H1 (cell line): ENCODE measurements at regions not wholly inside any gene's neighbourhood (a gene's known extent, or its start where the extent isn't known, plus 50 kb on each side); places are given as distances from the start of the nearest gene placed in this dataset.
"Not testable (repeated sequence)": the region's sequence is repeated elsewhere in the genome, so short reads cannot be mapped to it uniquely, and the experiment has no call there.

Experiments
- CTCF ChIA-PET: fragments of 300-600 bp; sonication (Branson Sonifier 250); formaldehyde crosslinking; loops from one replicate; lab custom pipeline; 2021; ENCODE audit not compliant: partially characterized antibody; lab: Charles Lee
- POLR2A ChIA-PET: fragments of 300-600 bp; sonication (Branson Sonifier 250); formaldehyde crosslinking; loops from one replicate; lab custom pipeline; 2021; ENCODE audit warnings: inconsistent platforms; ENCODE audit not compliant: partially characterized antibody; lab: Charles Lee
- DNase-seq, 2 experiments: peaks; one replicate each; pipeline versions ENCODE4 v3.0.0 to v3.0.0-alpha.2; 2010 to 2022; ENCODE audit warnings: low spot score in 2 of 2, low read depth in 1 of 2, mixed read lengths in 1 of 2
- FAIRE-seq: peaks from 2 replicates; lab custom pipeline; 2011; peaks lifted over from hg19 to GRCh38; lab: Jason Lieb, UNC
- H2AFZ ChIP-seq: 2 replicates; pipeline ENCODE4 v1.8.1; 2012; ENCODE audit warnings: low read length, inconsistent platforms
- H2AK5ac ChIP-seq: 2 replicates; pipeline ENCODE4 v1.6.1; 2013; ENCODE audit warnings: low read depth, low read length
- H2BK120ac ChIP-seq: replicated peaks from 2 replicates; pipeline ENCODE3; 2013; ENCODE audit warnings: low read depth, low read length, inconsistent platforms
- H2BK12ac ChIP-seq: 2 replicates; pipeline ENCODE4 v1.6.1; 2013; ENCODE audit warnings: low read depth, low read length
- H2BK15ac ChIP-seq: 2 replicates; pipeline ENCODE4 v1.6.1; 2013; ENCODE audit warnings: low read length
- H2BK20ac ChIP-seq: 2 replicates; pipeline ENCODE4 v1.6.1; 2013; ENCODE audit warnings: low read length
- H2BK5ac ChIP-seq: 2 replicates; pipeline ENCODE4 v1.6.1; 2013; ENCODE audit warnings: low read depth, low read length
- H3K14ac ChIP-seq: 2 replicates; pipeline ENCODE4 v1.6.1; 2013; ENCODE audit warnings: inconsistent platforms; ENCODE audit not compliant: insufficient read length
- H3K18ac ChIP-seq: 2 replicates; pipeline ENCODE4 v1.6.1; 2013; ENCODE audit warnings: low read length; ENCODE audit errors: extremely low read depth
- H3K23ac ChIP-seq: 2 replicates; pipeline ENCODE4 v1.6.1; 2013; ENCODE audit warnings: inconsistent platforms; ENCODE audit not compliant: insufficient read length
- H3K23me2 ChIP-seq: 2 replicates; pipeline ENCODE4 v1.6.1; 2013; ENCODE audit warnings: low read depth, low read length
- H3K27ac ChIP-seq: 2 replicates; pipeline ENCODE4 v1.6.1; 2011; ENCODE audit warnings: low read depth, low read length, inconsistent platforms
- H3K27me3 ChIP-seq, 4 experiments: replicated peaks in 1 of 4; 1 replicate in 1 of 4; 2 replicates in 3 of 4; pipeline versions ENCODE4 v1.6.1 to v1.8.1; 2011 to 2013; ENCODE audit warnings: low read length in 3 of 4, mild to moderate bottlenecking in 3 of 4, inconsistent platforms in 2 of 4, mixed read lengths in 2 of 4, moderate library complexity in 1 of 4; ENCODE audit not compliant: control insufficient read depth in 3 of 4, insufficient read depth in 3 of 4; ENCODE audit errors: extremely low read depth in 1 of 4
- H3K36me3 ChIP-seq, 4 experiments: 2 replicates each; pipeline versions ENCODE4 v1.6.1 to v1.8.1; 2011 to 2013; ENCODE audit warnings: mild to moderate bottlenecking in 4 of 4, low read length in 3 of 4, moderate library complexity in 2 of 4, control low read depth in 1 of 4, inconsistent platforms in 1 of 4; ENCODE audit not compliant: insufficient read depth in 4 of 4, control insufficient read depth in 2 of 4
- H3K4ac ChIP-seq: replicated peaks from 2 replicates; pipeline ENCODE3; 2013; ENCODE audit warnings: low read length, low read depth, mixed read lengths, inconsistent platforms; ENCODE audit not compliant: insufficient read length
- H3K4me1 ChIP-seq, 4 experiments: replicated peaks in 1 of 4; 1 replicate in 1 of 4; 2 replicates in 3 of 4; pipeline versions ENCODE4 v1.6.1 to v1.8.1; 2011 to 2013; ENCODE audit warnings: low read length in 3 of 4, inconsistent platforms in 2 of 4, mixed read lengths in 1 of 4; ENCODE audit not compliant: insufficient read depth in 4 of 4, control insufficient read depth in 3 of 4
- H3K4me2 ChIP-seq, 2 experiments: 2 replicates each; pipeline versions ENCODE4 v1.6.1 to v1.8.1; 2011 to 2013; ENCODE audit warnings: low read depth in 2 of 2, low read length in 2 of 2, control low read depth in 1 of 2, inconsistent platforms in 1 of 2, mild to moderate bottlenecking in 1 of 2; ENCODE audit not compliant: insufficient read depth in 1 of 2
- H3K4me3 ChIP-seq, 4 experiments: fragments of 200-600, 300-600 bp in 1 of 4; sonication (generic), shearing (Covaris generic), sonication (Bioruptor Twin) in 1 of 4; 2 replicates each; pipeline versions ENCODE4 v1.5.1 to v1.8.1; 2011 to 2016; ENCODE audit warnings: low read length in 4 of 4, low read depth in 3 of 4, control low read depth in 2 of 4, inconsistent platforms in 2 of 4, mild to moderate bottlenecking in 2 of 4, mixed read lengths in 1 of 4, moderate library complexity in 1 of 4; ENCODE audit not compliant: insufficient read depth in 2 of 4; ENCODE audit errors: extremely low read depth in 1 of 4
- H3K56ac ChIP-seq: replicated peaks from 2 replicates; pipeline ENCODE3; 2013; ENCODE audit warnings: low read depth, mild to moderate bottlenecking, mixed read lengths, low read length, inconsistent platforms; ENCODE audit not compliant: insufficient read length
- H3K79me1 ChIP-seq: 2 replicates; pipeline ENCODE4 v1.6.1; 2013; ENCODE audit warnings: low read depth, low read length, control low read depth
- H3K79me2 ChIP-seq, 2 experiments: 2 replicates each; pipeline versions ENCODE4 v1.6.1 to v1.8.1; 2012 to 2013; ENCODE audit warnings: low read length in 2 of 2, mild to moderate bottlenecking in 2 of 2, inconsistent platforms in 1 of 2; ENCODE audit not compliant: insufficient read depth in 2 of 2, control insufficient read depth in 1 of 2
- H3K9ac ChIP-seq, 4 experiments: replicated peaks in 1 of 4; 1 replicate in 1 of 4; 2 replicates in 3 of 4; pipeline versions ENCODE4 v1.6.1 to v1.8.1; 2011 to 2013; ENCODE audit warnings: low read depth in 3 of 4, low read length in 3 of 4, control low read depth in 2 of 4, mild to moderate bottlenecking in 2 of 4, moderate library complexity in 2 of 4, inconsistent platforms in 1 of 4; ENCODE audit errors: extremely low read depth in 1 of 4
- H3K9me3 ChIP-seq, 2 experiments: 2 replicates each; pipeline versions ENCODE4 v1.6.1 to v1.8.1; 2012 to 2013; ENCODE audit warnings: mild to moderate bottlenecking in 2 of 2, moderate library complexity in 2 of 2, control low read depth in 1 of 2, inconsistent platforms in 1 of 2, low read depth in 1 of 2, low read length in 1 of 2, mixed read lengths in 1 of 2; ENCODE audit not compliant: insufficient read depth in 2 of 2
- H4K20me1 ChIP-seq, 2 experiments: replicated peaks in 1 of 2; 2 replicates each; pipeline versions ENCODE3 to v1.8.1; 2011 to 2013; ENCODE audit warnings: inconsistent platforms in 2 of 2, low read length in 2 of 2, mild to moderate bottlenecking in 1 of 2; ENCODE audit not compliant: insufficient read depth in 2 of 2, control insufficient read depth in 1 of 2
- H4K5ac ChIP-seq: 2 replicates; pipeline ENCODE4 v1.6.1; 2013; ENCODE audit warnings: low read length, low read depth, mixed read lengths, inconsistent platforms; ENCODE audit not compliant: insufficient read length
- H4K8ac ChIP-seq: 2 replicates; pipeline ENCODE4 v1.8.0; 2013; ENCODE audit warnings: mild to moderate bottlenecking, moderate library complexity, low read length, inconsistent platforms; ENCODE audit not compliant: insufficient read depth; ENCODE audit errors: extremely low read depth
- H4K91ac ChIP-seq: replicated peaks from 2 replicates; pipeline ENCODE3; 2013; ENCODE audit warnings: low read length, mixed read lengths, inconsistent platforms; ENCODE audit not compliant: insufficient read length
- WGBS, 2 experiments: shearing (Covaris generic) in 1 of 2; methylation state at CpG; one replicate each; pipeline versions ENCODE4 v1.1.6 to v1.1.7; 2013 to 2015; ENCODE audit warnings: low lambda C conversion rate in 2 of 2, mixed read lengths in 2 of 2, inconsistent platforms in 1 of 2, low coverage in 1 of 2, missing lambda C conversion rate in 1 of 2; ENCODE audit not compliant: insufficient replicate concordance in 2 of 2, insufficient coverage in 1 of 2, insufficient read length in 1 of 2; ENCODE audit errors: extremely low coverage in 1 of 2, missing lambda C conversion rate in 1 of 2; 5-methylcytosine and 5-hydroxymethylcytosine counted together

DNA sequence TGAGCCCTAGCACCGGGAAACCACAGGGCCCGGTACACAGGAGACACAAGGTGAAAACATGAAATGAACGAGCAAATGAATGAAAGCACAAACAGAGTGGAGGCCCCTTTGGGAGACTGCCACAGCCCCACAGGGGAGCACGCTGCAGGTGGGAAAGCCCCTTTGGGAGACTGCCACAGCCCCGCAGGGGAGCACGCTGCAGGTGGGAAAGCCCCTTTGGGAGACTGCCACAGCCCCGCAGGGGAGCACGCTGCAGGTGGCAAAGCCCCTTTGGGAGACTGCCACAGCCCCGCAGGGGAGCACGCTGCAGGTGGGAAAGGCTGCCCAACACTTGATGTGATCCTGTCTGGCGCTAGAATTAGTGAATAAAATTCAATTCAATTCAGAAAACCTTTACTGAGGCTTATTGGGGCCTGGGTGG, 623.0 kb downstream of the UQCRFS1 start:
- H2BK12ac ChIP-seq, H3K4me2 ChIP-seq, H2AK5ac ChIP-seq, H3K4ac ChIP-seq, H4K8ac ChIP-seq, H3K79me1 ChIP-seq, DNase-seq, H3K18ac ChIP-seq, H4K91ac ChIP-seq, H2BK15ac ChIP-seq, H3K27me3 ChIP-seq, H3K14ac ChIP-seq, H2BK5ac ChIP-seq, H3K9ac ChIP-seq, H2BK120ac ChIP-seq, H3K23me2 ChIP-seq, H3K56ac ChIP-seq, H3K4me3 ChIP-seq, H3K36me3 ChIP-seq, H4K20me1 ChIP-seq, H3K23ac ChIP-seq, H4K5ac ChIP-seq, FAIRE-seq, H3K79me2 ChIP-seq, H2AFZ ChIP-seq, H3K9me3 ChIP-seq, H3K27ac ChIP-seq, H3K4me1 ChIP-seq, H2BK20ac ChIP-seq: not testable (repeated sequence)
- WGBS, 2 experiments = 71% methylated on average over 11 of the region's 11 CpGs; no CpG with 5 or more reads in 1 of the 2 experiments
- ChIA-PET POLR2A (interaction anchor here (1.2 kb wide), 1 partner anchor 9 kb away, joined by 3 read pairs; no protein-coding TSS in a partner anchor), CTCF (interaction anchor here (1.1 kb wide), 1 partner anchor 14 kb away, joined by 3 read pairs; no protein-coding TSS in a partner anchor)
